ENCODE measurements at regions not wholly inside any gene's neighbourhood (a gene's known extent, or its start where the extent isn't known, plus 50 kb on each side); places are given as distances from the start of the nearest gene placed in this dataset.

GRCh38 chr3:8305371-8305770 lies 196.3 kb upstream of the LMCD1 start:
- no peak overlapping the region for H3K27ac ChIP-seq (ENCODE audit: control insufficient read depth, insufficient read depth)
- TF ChIP-seq NR2C1 (IDR thresholded peaks at IDR 0.05) (no peak), TARDBP (IDR thresholded peaks at IDR 0.05; ENCODE audit: borderline replicate concordance) (no peak), GATAD2B (conservative IDR thresholded peaks at IDR 0.05; ENCODE audit: low read depth) (no peak), RB1 (IDR thresholded peaks at IDR 0.05; ENCODE audit: borderline replicate concordance) (no peak), E4F1 (IDR thresholded peaks at IDR 0.05; ENCODE audit: borderline replicate concordance, partially characterized antibody) (no peak), POLR2AphosphoS5 (IDR thresholded peaks at IDR 0.05; ENCODE audit: low read length) (no peak)
- FAIRE-seq (no peak), DNase-seq (ENCODE audit: low read depth, low spot score) (no peak), ATAC-seq (no peak)
- ChIA-PET RAD21 (ENCODE audit: unreplicated experiment) (no interaction called here), CTCF (no interaction called here), SMC1A (ENCODE audit: uncharacterized antibody, unreplicated experiment) (interaction anchor here (1.7 kb wide), 1 partner anchor 10 kb away, joined by 4 read pairs; no protein-coding TSS in a partner anchor), POLR2A (no interaction called here)
- no peak overlapping the region for H3K9ac ChIP-seq (ENCODE audit: control insufficient read depth, insufficient read depth, low read length)
- no peaks in the 10 kb centered on the region for H3K36me3 ChIP-seq (ENCODE audit: control insufficient read depth in 2 of 2, insufficient read depth in 2 of 2, low read length in 1 of 2)
- no TSS peak for BruUV-seq (replicated peaks)
- no peak overlapping the region for H3K4me2 ChIP-seq (ENCODE audit: control insufficient read depth, insufficient read depth)
- H3K4me3 ChIP-seq, result no peak overlapping the region
- 0% methylated on average over 1 of the region's 1 CpG for WGBS (ENCODE audit: insufficient coverage, insufficient replicate concordance, low lambda C conversion rate, missing lambda C conversion rate)
- intact Hi-C loops (cut with micrococcal nuclease; ENCODE audit: unreplicated experiment), result no loop called here
- H3K4me1 ChIP-seq (ENCODE audit: control insufficient read depth, insufficient read depth, low read length), result no peaks in the 10 kb centered on the region
- H4K20me1 ChIP-seq (ENCODE audit: control insufficient read depth, insufficient read depth), result no peaks in the 10 kb centered on the region
- H3K79me2 ChIP-seq (ENCODE audit: control insufficient read depth, insufficient read depth, low read length), result no peaks in the 10 kb centered on the region
- no peaks in the 10 kb centered on the region for H3K9me3 ChIP-seq (replicated peaks; ENCODE audit: control insufficient read depth, insufficient read depth, low read length)
- no peak overlapping the region for H2AFZ ChIP-seq (ENCODE audit: control insufficient read depth, low read depth, low read length)
- no peaks in the 10 kb centered on the region for H3K27me3 ChIP-seq (replicated peaks in 1 of 2; ENCODE audit: control insufficient read depth in 2 of 2, insufficient read depth in 2 of 2, low read length in 1 of 2)
- in situ Hi-C loops (cut with MboI), result no loop called here

GRCh38 chr3:8307545-8308110 lies 194.0 kb upstream of the LMCD1 start:
- BruUV-seq (replicated peaks), result no TSS peak
- Histone ChIP-seq H3K27me3 (replicated peaks in 1 of 2; ENCODE audit: control insufficient read depth in 2 of 2, insufficient read depth in 2 of 2, low read length in 1 of 2) (no peaks in the 10 kb centered on the region), H3K4me3 (no peak overlapping the region), H3K9me3 (replicated peaks; ENCODE audit: control insufficient read depth, insufficient read depth, low read length) (no peaks in the 10 kb centered on the region), H2AFZ (ENCODE audit: control insufficient read depth, low read depth, low read length) (no peak overlapping the region), H3K36me3 (ENCODE audit: control insufficient read depth in 2 of 2, insufficient read depth in 2 of 2, low read length in 1 of 2) (no peaks in the 10 kb centered on the region), H3K27ac (ENCODE audit: control insufficient read depth, insufficient read depth) (no peak overlapping the region), H3K9ac (ENCODE audit: control insufficient read depth, insufficient read depth, low read length) (no peak overlapping the region), H3K4me2 (ENCODE audit: control insufficient read depth, insufficient read depth) (no peak overlapping the region), H4K20me1 (ENCODE audit: control insufficient read depth, insufficient read depth) (no peaks in the 10 kb centered on the region), H3K79me2 (ENCODE audit: control insufficient read depth, insufficient read depth, low read length) (no peaks in the 10 kb centered on the region), H3K4me1 (ENCODE audit: control insufficient read depth, insufficient read depth, low read length) (no peaks in the 10 kb centered on the region)
- no peak for ATAC-seq
- DNase-seq (ENCODE audit: low read depth, low spot score), result no peak
- POLR2A ChIA-PET, result no interaction called here
- CTCF ChIA-PET, result no interaction called here
- SMC1A ChIA-PET (ENCODE audit: uncharacterized antibody, unreplicated experiment), result no interaction called here
- in situ Hi-C loops (cut with MboI) (no loop called here), intact Hi-C loops (cut with micrococcal nuclease; ENCODE audit: unreplicated experiment) (no loop called here)
- RAD21 ChIA-PET (ENCODE audit: unreplicated experiment), result interaction anchor here (0.6 kb wide), 1 partner anchor 18 kb away, joined by 3 read pairs; no protein-coding TSS in a partner anchor
- FAIRE-seq, result no peak
- TF ChIP-seq SMC3 (IDR thresholded peaks at IDR 0.05; ENCODE audit: borderline replicate concordance, low read length), result no peak
- TF ChIP-seq USF2 (IDR thresholded peaks at IDR 0.05; ENCODE audit: borderline replicate concordance, low read depth, low read length), result no peak
- no peak for TF ChIP-seq TARDBP (IDR thresholded peaks at IDR 0.05; ENCODE audit: borderline replicate concordance)
- no peak for TF ChIP-seq RUNX3 (IDR thresholded peaks at IDR 0.05; ENCODE audit: low read length)
- TF ChIP-seq ZNF207 (IDR thresholded peaks at IDR 0.05; ENCODE audit: borderline replicate concordance), result no peak
- TF ChIP-seq RELB (IDR thresholded peaks at IDR 0.05; ENCODE audit: low read depth), result no peak
- no peak for TF ChIP-seq ATF2 (IDR thresholded peaks at IDR 0.05; ENCODE audit: low read length)
- TF ChIP-seq ZNF622 (IDR thresholded peaks at IDR 0.05), result no peak
